Testis (tissue), 2 donors: ENCODE measurements at regions not wholly inside any gene's neighbourhood (a gene's known extent, or its start where the extent isn't known, plus 50 kb on each side); places are given as distances from the start of the nearest gene placed in this dataset.

ENCODE experiments used
- POLR2A ChIP-seq: fragments of 450-650 bp; IDR thresholded peaks from one replicate; pipeline ENCODE4 v1.6.1; 2017; ENCODE audit warnings: antibody characterized with exemption, mild to moderate bottlenecking, moderate library complexity
- TF ChIP-seq, protein P1 (sequence below), 3 experiments: fragments of 450-650 bp in 2 of 3; fragments of 200-600 bp in 1 of 3; sonication (generic) in 1 of 3; IDR thresholded peaks; one replicate each; pipeline ENCODE4 v1.5.1; 2016 to 2019; ENCODE audit warnings: antibody characterized with exemption in 3 of 3, mild to moderate bottlenecking in 2 of 3, moderate library complexity in 1 of 3

DNA sequence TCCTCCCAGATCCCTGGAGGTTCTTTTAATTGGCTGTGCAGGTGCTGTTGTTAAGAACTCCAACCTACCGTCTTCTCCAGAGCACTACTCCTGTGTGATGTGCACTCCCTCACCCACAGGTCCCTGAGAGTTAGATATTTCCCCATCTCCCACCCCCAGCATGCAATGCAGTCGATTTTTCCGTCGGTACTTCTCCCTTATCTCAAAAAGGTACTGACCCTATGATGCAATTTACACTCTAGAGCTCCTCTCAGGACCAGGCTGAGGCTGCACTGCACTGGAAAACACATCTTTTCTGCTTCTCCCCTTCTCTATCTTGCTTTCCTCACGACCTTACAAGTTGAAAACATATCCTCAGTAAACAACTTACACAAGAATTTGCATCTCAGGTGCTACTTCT is 312.4 kb upstream of the TBX3 start:
- TF ChIP-seq, protein P1, sequence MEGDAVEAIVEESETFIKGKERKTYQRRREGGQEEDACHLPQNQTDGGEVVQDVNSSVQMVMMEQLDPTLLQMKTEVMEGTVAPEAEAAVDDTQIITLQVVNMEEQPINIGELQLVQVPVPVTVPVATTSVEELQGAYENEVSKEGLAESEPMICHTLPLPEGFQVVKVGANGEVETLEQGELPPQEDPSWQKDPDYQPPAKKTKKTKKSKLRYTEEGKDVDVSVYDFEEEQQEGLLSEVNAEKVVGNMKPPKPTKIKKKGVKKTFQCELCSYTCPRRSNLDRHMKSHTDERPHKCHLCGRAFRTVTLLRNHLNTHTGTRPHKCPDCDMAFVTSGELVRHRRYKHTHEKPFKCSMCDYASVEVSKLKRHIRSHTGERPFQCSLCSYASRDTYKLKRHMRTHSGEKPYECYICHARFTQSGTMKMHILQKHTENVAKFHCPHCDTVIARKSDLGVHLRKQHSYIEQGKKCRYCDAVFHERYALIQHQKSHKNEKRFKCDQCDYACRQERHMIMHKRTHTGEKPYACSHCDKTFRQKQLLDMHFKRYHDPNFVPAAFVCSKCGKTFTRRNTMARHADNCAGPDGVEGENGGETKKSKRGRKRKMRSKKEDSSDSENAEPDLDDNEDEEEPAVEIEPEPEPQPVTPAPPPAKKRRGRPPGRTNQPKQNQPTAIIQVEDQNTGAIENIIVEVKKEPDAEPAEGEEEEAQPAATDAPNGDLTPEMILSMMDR (IDR thresholded peaks at IDR 0.05): no peak
- no peak for TF ChIP-seq POLR2A
